H9 (cell line): ENCODE measurements at regions not wholly inside any gene's neighbourhood (a gene's known extent, or its start where the extent isn't known, plus 50 kb on each side); places are given as distances from the start of the nearest gene placed in this dataset.

Experiments
- DNase-seq: peaks from one replicate; pipeline ENCODE4 v3.0.0-alpha.2; 2017
- H2AFZ ChIP-seq: one replicate; pipeline ENCODE4 v1.6.1; 2013; ENCODE audit warnings: mild to moderate bottlenecking, low read length, control low read depth, moderate library complexity
- H2AK5ac ChIP-seq: 2 replicates; pipeline ENCODE4 v1.6.1; 2013; ENCODE audit warnings: low read length, control low read depth, mixed read lengths; ENCODE audit not compliant: insufficient read length
- H2BK120ac ChIP-seq: one replicate; pipeline ENCODE4 v1.6.1; 2013; ENCODE audit warnings: low read depth, mild to moderate bottlenecking, low read length, control low read depth, inconsistent platforms; ENCODE audit not compliant: poor library complexity, severe bottlenecking
- H2BK12ac ChIP-seq: 2 replicates; pipeline ENCODE4 v1.6.1; 2013; ENCODE audit warnings: low read length, control low read depth, mixed read lengths, low read depth; ENCODE audit not compliant: insufficient read length
- H2BK15ac ChIP-seq: 2 replicates; pipeline ENCODE4 v1.6.1; 2013; ENCODE audit warnings: low read depth, low read length, control low read depth
- H2BK20ac ChIP-seq: one replicate; pipeline ENCODE4 v1.6.1; 2013; ENCODE audit warnings: low read depth, mild to moderate bottlenecking, low read length, control low read depth, inconsistent platforms; ENCODE audit not compliant: poor library complexity, severe bottlenecking
- H2BK5ac ChIP-seq: 2 replicates; pipeline ENCODE4 v1.6.1; 2013; ENCODE audit warnings: low read length, control low read depth, mixed read lengths; ENCODE audit not compliant: insufficient read length
- H3K14ac ChIP-seq: 2 replicates; pipeline ENCODE4 v1.6.1; 2013; ENCODE audit warnings: low read length, control low read depth; ENCODE audit not compliant: insufficient read depth
- H3K18ac ChIP-seq: 2 replicates; pipeline ENCODE4 v1.6.1; 2013; ENCODE audit warnings: low read depth, mild to moderate bottlenecking, mixed read lengths, low read length, control low read depth; ENCODE audit not compliant: insufficient read length
- H3K23ac ChIP-seq: 2 replicates; pipeline ENCODE4 v1.6.1; 2013; ENCODE audit warnings: low read length, control low read depth, mixed read lengths, low read depth; ENCODE audit not compliant: insufficient read length
- H3K23me2 ChIP-seq: 2 replicates; pipeline ENCODE4 v1.6.1; 2013; ENCODE audit warnings: low read depth, mild to moderate bottlenecking, mixed read lengths, low read length, control low read depth; ENCODE audit not compliant: insufficient read length, poor library complexity, severe bottlenecking
- H3K27ac ChIP-seq: 2 replicates; pipeline ENCODE4 v1.5.1; 2013; ENCODE audit warnings: low read length, control low read depth, mixed read lengths, low read depth; ENCODE audit not compliant: insufficient read length
- H3K27me3 ChIP-seq: 2 replicates; pipeline ENCODE4 v1.6.1; 2013; ENCODE audit warnings: low read length, control low read depth, inconsistent platforms; ENCODE audit not compliant: insufficient read depth
- H3K4ac ChIP-seq: 2 replicates; pipeline ENCODE4 v1.6.1; 2013; ENCODE audit warnings: low read depth, mild to moderate bottlenecking, control low read depth, inconsistent platforms, low read length, moderate library complexity
- H3K4me1 ChIP-seq: 2 replicates; pipeline ENCODE4 v1.6.1; 2013; ENCODE audit warnings: low read length, control low read depth, inconsistent platforms; ENCODE audit not compliant: insufficient read depth
- H3K4me2 ChIP-seq: 2 replicates; pipeline ENCODE4 v1.6.1; 2013; ENCODE audit warnings: low read length, control low read depth, mixed read lengths; ENCODE audit not compliant: insufficient read length, insufficient read depth
- H3K56ac ChIP-seq: 2 replicates; pipeline ENCODE4 v1.6.1; 2013; ENCODE audit warnings: low read depth, mild to moderate bottlenecking, mixed read lengths, low read length, control low read depth; ENCODE audit not compliant: insufficient read length
- H3K79me1 ChIP-seq: 2 replicates; pipeline ENCODE4 v1.6.1; 2013; ENCODE audit warnings: low read depth, mild to moderate bottlenecking, moderate library complexity, low read length, control low read depth, inconsistent platforms; ENCODE audit not compliant: insufficient read depth, poor library complexity, severe bottlenecking
- H3K79me2 ChIP-seq: 2 replicates; pipeline ENCODE4 v1.6.1; 2013; ENCODE audit warnings: low read length, control low read depth, inconsistent platforms; ENCODE audit not compliant: insufficient read depth
- H3K9ac ChIP-seq: 2 replicates; pipeline ENCODE4 v1.6.1; 2013; ENCODE audit warnings: low read length, control low read depth, mixed read lengths; ENCODE audit not compliant: insufficient read length; ENCODE audit errors: extremely low read depth
- H3K9me3 ChIP-seq: one replicate; pipeline ENCODE4 v1.6.1; 2013; ENCODE audit warnings: low read depth, low read length, inconsistent platforms; ENCODE audit not compliant: control insufficient read depth
- H3T11ph ChIP-seq: one replicate; pipeline ENCODE4 v1.6.1; 2013; ENCODE audit warnings: mild to moderate bottlenecking, low read length, control low read depth, inconsistent platforms
- H4K20me1 ChIP-seq: one replicate; pipeline ENCODE4 v1.6.1; 2013; ENCODE audit not compliant: control insufficient read depth, insufficient read length, insufficient read depth
- H4K5ac ChIP-seq: 2 replicates; pipeline ENCODE4 v1.6.1; 2013; ENCODE audit warnings: low read depth, mild to moderate bottlenecking, mixed read lengths, low read length, control low read depth; ENCODE audit not compliant: insufficient read length
- H4K8ac ChIP-seq: replicated peaks from 2 replicates; pipeline ENCODE4 v1.6.1; 2013; ENCODE audit warnings: low read length, control low read depth, mixed read lengths, low read depth; ENCODE audit not compliant: insufficient read length
- H4K91ac ChIP-seq: 2 replicates; pipeline ENCODE4 v1.6.1; 2013; ENCODE audit warnings: low read depth, mild to moderate bottlenecking, moderate library complexity, mixed read lengths, low read length, control low read depth; ENCODE audit not compliant: insufficient read length
- H3K27ac Mint-ChIP-seq, 3 experiments: 2 replicates in 2 of 3; 3 replicates in 1 of 3; pipeline ENCODE4 v1.8.0; 2020 to 2021; ENCODE audit warnings: mixed read lengths in 3 of 3, mild to moderate bottlenecking in 1 of 3, moderate library complexity in 1 of 3
- H3K27me3 Mint-ChIP-seq: 2 replicates; pipeline ENCODE4 v1.8.0; 2021; ENCODE audit warnings: low read depth, mild to moderate bottlenecking, moderate library complexity, mixed read lengths
- H3K36me3 Mint-ChIP-seq, 3 experiments: 2 replicates in 2 of 3; 3 replicates in 1 of 3; pipeline ENCODE4 v1.8.0; 2020 to 2021; ENCODE audit warnings: low read depth in 3 of 3, mixed read lengths in 3 of 3; ENCODE audit not compliant: insufficient read depth in 1 of 3
- H3K4me1 Mint-ChIP-seq, 2 experiments: 2 replicates each; pipeline ENCODE4 v1.8.0; 2020; ENCODE audit warnings: mixed read lengths in 2 of 2
- H3K4me3 Mint-ChIP-seq, 2 experiments: 2 replicates in 1 of 2; 3 replicates in 1 of 2; pipeline ENCODE4 v1.8.0; 2020 to 2021; ENCODE audit warnings: mild to moderate bottlenecking in 2 of 2, mixed read lengths in 2 of 2, moderate library complexity in 1 of 2
- H3K9me3 Mint-ChIP-seq, 2 experiments: 2 replicates in 1 of 2; 3 replicates in 1 of 2; pipeline ENCODE4 v1.8.0; 2020; ENCODE audit warnings: mild to moderate bottlenecking in 2 of 2, mixed read lengths in 2 of 2, moderate library complexity in 1 of 2
- CTCF ChIP-seq: fragments of 200-600 bp; sonication (generic); conservative IDR thresholded peaks from 3 replicates; pipeline ENCODE4 v1.8.0; 2021; ENCODE audit warnings: antibody characterized with exemption, mild to moderate bottlenecking
- WGBS: extraction: QIAGEN DNeasy Blood & Tissue Kit; methylation state at CpG from one replicate; pipeline ENCODE4 v1.1.7; 2013; ENCODE audit warnings: missing lambda C conversion rate, low lambda C conversion rate, mixed read lengths; ENCODE audit not compliant: insufficient read length; ENCODE audit errors: extremely low coverage; 5-methylcytosine and 5-hydroxymethylcytosine counted together

GRCh38 chr4:181674315-181674875 lies 568.8 kb upstream of the TENM3 start:
- Histone ChIP-seq H2AK5ac (no peak overlapping the region), H4K91ac (no peak overlapping the region), H3K9me3 (no peaks in the 10 kb centered on the region), H3K4me1 (no peaks in the 10 kb centered on the region), H3K4ac (no peak overlapping the region), H2BK120ac (no peak overlapping the region), H2BK15ac (no peak overlapping the region), H3T11ph (no peak overlapping the region), H2BK20ac (no peak overlapping the region), H3K23ac (no peak overlapping the region), H3K27ac (no peak overlapping the region), H2BK12ac (no peak overlapping the region), H3K14ac (no peak overlapping the region), H3K79me2 (no peaks in the 10 kb centered on the region), H2BK5ac (no peak overlapping the region), H2AFZ (no peak overlapping the region), H3K18ac (no peak overlapping the region), H3K4me2 (no peak overlapping the region), H4K5ac (no peak overlapping the region), H4K8ac (no peak overlapping the region), H3K56ac (no peak overlapping the region), H3K23me2 (no peaks in the 10 kb centered on the region), H3K79me1 (no peaks in the 10 kb centered on the region), H3K27me3 (no peaks in the 10 kb centered on the region; the same call in 1 of the 2 replicates), H3K9ac (no peak overlapping the region), H4K20me1 (no peaks in the 10 kb centered on the region)
- Mint-ChIP-seq H3K27me3 (no peaks in the 10 kb centered on the region), H3K27ac (no peak overlapping the region), H3K36me3 (no peaks in the 10 kb centered on the region), H3K9me3 (no peaks in the 10 kb centered on the region), H3K4me1 (no peaks in the 10 kb centered on the region), H3K4me3 (no peak overlapping the region)
- TF ChIP-seq CTCF = no peak
- WGBS = no CpG with 5 or more reads among the region's 1 CpG
- DNase-seq = no peak
